DOHH2 (cell line): ENCODE measurements at regions not wholly inside any gene's neighbourhood (a gene's known extent, or its start where the extent isn't known, plus 50 kb on each side); places are given as distances from the start of the nearest gene placed in this dataset.

ENCODE experiments used
- CTCF ChIP-seq: fragments of 200-600 bp; sonication (generic); IDR thresholded peaks from one replicate; pipeline ENCODE4 v1.5.1; 2014; ENCODE audit warnings: antibody characterized with exemption, mild to moderate bottlenecking, low read depth, low read length; ENCODE audit not compliant: poor library complexity, severe bottlenecking
- EZH2phosphoT487 ChIP-seq: fragments of 200-600 bp; sonication (generic); IDR thresholded peaks from 2 replicates; pipeline ENCODE4 v1.6.1; 2017; ENCODE audit warnings: borderline replicate concordance, mild to moderate bottlenecking, antibody characterized with exemption, low read length, moderate library complexity, mixed read lengths

- TF ChIP-seq CTCF (no peak), EZH2phosphoT487 (no peak)
Observed at GRCh38 chr5:155948576-155948975, 378.4 kb upstream of the SGCD start.
